C1 segment of cervical spinal cord (tissue), 14 donors: ENCODE measurements at regions not wholly inside any gene's neighbourhood (a gene's known extent, or its start where the extent isn't known, plus 50 kb on each side); places are given as distances from the start of the nearest gene placed in this dataset.
A peak's percentile ranks its signal among the peaks of the same experiment; 100 is the strongest.
"Not testable (repeated sequence)": the region's sequence is repeated elsewhere in the genome, so short reads cannot be mapped to it uniquely, and the experiment has no call there.

Experiments used
- DNase-seq, 14 donors: peaks; one replicate each; lab custom pipeline; 2025; lab: John Stamatoyannopoulos, UW

GRCh38 chr6:166701424-166701823 lies 74.4 kb upstream of the RPS6KA2 start:
- DNase-seq, result not testable (repeated sequence)

- not testable (repeated sequence) for DNase-seq
Measured at GRCh38 chr6:166700871-166701270, 73.8 kb upstream of the RPS6KA2 start.

DNA sequence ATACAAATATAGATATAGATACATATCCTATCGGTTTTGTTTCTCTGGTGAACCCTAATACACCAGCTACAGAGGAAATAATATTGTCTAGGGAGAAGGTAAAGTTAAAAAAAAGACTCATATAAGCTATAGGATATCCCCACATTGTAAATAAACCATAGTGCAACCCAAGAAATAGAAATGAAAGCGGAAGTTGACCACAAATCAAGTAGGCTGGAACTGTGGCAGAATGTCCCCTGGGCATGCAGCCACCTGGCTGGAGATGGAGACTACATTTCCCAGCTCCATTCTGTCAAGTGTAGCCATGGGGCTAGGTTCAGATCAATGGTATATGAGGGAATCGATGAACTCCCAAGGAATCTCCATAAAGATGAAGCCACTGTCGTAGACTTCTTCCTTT lies 70.1 kb upstream of the RPS6KA2 start:
- DNase-seq, result no peak

DNA sequence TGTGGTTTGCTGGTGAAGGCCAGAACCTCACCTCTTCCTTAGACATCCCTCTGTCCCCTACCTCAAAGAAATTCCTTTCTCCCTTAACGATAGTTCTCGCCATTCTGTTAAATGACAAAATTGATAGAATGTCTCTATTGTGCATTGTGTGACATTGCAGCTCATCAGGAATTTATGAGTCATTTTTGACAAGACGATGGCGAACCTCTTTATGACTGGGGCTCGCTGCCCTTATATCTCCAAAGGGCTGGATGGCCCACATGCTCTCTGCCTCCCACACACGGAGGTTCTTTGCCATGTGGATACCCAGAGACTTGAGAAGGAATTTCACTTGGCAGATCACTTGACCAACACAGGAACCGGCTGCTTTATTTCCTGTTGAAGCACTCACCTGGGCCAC lies 66.8 kb upstream of the RPS6KA2 start:
- no peak for DNase-seq

- DNase-seq, result no peak
Measured at GRCh38 chr6:166692723-166693302, 65.8 kb upstream of the RPS6KA2 start.

GRCh38 chr6:166691746-166692145 lies 64.7 kb upstream of the RPS6KA2 start:
- DNase-seq, result no peak

DNA sequence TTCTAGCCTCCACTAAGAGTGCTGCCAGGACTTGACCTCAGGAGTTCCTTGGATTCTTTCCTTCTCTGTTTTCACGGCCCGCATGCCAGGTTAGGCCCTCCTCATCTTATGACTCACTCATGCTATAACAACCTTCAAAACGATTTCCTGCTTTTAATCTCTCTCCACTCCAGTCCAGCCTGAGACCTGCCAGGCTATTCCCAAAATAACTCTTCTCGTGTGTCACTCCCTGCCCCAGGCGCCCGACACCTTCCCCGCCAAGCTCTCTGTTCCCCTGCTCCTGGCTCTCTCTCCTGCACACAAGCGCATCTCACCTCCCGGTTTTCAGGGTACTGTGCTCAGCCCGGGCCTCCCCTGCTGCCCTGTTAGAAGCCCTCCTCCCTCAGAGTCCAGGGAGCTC lies 64.1 kb upstream of the RPS6KA2 start:
- DNase-seq, result peak in 1 of 14 donors; percentile 52

DNA sequence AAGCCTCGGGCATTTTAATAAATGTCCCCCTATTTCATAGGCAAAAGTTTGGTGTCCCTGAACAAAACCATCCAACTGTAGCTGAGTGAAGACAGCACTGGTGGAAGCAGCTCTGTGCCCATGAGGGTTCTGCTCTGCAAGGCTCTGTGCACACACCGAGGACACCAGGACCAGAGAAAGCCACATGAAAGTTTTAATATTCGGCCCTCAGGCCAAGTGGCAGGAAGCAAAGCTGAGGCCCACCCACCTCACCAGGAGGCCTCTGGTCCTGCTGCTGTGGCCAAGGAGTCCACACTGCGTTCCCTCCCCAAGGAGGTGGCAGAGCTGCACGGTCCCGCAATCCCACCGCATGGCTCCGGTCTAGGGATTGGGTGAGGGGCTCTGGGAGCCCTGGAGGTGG lies 62.6 kb upstream of the RPS6KA2 start:
- DNase-seq, result no peak

DNA sequence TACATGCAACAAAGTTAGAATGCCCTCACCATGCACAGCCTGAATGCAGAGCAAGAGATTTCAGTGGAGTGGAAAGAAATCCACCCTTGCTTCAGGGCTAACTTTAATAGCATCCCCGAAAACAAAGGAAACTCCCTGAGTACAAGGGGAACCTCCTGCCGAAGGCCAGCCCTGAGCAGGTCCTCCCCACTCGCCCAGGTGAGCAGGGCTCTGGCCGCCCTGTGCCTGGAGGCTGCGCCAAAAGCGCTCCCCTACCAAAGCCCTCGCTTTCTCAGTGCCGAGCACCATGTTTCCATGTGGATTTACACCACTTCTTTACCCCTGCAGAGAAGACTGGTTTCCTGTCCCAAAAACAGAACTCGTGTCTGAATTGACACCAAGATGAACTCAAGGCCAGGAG lies 61.9 kb upstream of the RPS6KA2 start:
- no peak for DNase-seq

DNA sequence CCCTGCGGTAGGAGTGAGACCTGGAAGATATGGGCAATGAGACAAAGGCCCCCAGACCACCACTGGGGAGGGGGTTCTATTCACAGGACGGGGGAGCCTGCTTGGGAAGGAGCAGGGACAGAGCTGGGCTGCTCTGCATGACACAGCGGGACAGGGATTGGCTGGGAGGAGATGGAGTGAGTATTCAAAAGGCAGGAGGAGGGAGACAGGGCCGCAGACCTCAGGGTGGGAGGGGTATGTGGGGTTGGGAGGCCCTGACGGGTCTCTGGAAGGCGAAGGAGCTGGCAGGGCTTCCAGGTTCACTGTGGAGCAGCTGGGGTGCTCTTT lies 60.8 kb upstream of the RPS6KA2 start:
- no peak for DNase-seq

DNA sequence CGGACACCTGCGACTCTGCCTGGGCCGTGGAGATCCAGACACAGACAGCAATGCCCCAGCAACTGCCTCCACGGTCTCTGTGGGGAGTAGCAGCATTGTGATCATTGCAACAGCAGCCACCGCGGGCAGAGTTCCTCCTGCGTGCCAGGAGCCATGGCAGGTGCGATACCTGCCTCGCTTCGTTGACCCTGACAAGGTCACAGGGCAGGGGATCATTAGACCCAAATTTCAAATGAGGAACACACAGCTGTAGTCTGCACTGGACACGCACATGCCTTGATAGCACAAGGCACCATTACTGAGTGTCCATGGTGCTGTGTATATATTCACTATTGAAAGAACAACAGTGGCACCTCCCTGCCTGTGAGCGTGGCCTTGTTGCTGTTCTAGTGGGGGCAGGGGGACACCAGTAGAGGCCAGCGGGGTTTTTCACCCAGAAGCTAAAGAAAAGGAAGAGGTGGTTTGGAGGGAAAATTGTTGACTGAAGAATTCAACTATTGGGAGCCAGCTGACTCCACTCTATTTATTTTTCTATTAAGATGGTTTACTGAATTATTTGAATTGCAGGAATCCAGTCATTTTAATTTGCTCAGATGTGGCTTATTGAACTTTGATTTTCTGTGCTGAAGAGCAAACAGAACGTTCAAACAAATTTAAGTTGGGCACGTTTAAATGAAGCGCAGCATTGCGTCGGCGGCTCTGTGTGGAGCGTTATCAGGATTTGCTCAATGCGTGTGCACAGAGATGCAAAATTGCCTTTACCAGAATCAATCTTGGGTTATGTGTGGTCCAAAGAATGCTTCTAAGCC lies 60.2 kb upstream of the RPS6KA2 start:
- DNase-seq, result no peak

- no peak for DNase-seq
Measured at GRCh38 chr6:166686317-166686716, 59.3 kb upstream of the RPS6KA2 start.

DNA sequence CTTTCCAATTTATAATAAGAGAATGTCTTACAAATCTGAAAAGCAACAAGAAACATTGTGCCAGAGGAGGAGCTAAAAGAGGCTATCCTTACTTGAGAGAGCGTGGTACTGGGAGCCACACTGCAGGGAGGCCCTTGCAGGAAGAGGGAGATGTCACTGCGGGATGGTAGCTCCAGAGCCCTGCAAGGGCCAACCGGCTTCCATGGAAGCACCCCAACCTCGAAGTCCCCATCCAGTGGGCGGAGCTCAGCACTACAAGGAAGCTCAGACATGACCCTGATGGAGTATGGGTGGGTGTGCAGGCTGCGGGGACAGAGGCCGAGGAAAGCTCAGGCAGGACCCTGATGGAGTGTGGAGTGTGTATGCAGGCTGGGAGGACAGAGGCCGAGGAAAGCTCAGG lies 57.8 kb upstream of the RPS6KA2 start:
- no peak for DNase-seq

- no peak for DNase-seq
Measured at GRCh38 chr6:166684170-166684569, 57.1 kb upstream of the RPS6KA2 start.

- DNase-seq, result no peak
Measured at GRCh38 chr6:166683477-166683876, 56.4 kb upstream of the RPS6KA2 start.

- no peak for DNase-seq
Measured at GRCh38 chr6:166679566-166679965, 52.5 kb upstream of the RPS6KA2 start.

DNA sequence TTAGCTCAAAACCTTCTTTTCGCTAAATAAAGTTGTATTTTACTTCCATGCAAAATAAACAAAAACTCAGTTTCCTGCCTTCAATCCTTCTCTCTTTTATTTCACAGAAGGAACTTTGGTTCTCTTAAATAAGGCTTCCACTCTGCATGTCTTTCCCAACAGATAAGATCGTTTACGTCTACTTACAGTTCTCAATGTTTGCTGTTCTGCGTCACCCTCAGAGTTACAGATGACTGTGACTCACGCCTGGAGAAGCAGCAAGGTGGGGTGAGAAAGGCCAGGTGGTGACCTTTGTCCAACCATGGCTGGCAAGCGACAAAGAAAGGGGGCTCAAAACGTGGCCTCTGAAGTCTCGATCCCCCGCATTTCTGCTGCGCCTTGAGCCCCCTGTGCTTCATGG lies 51.4 kb upstream of the RPS6KA2 start:
- DNase-seq, result no peak

DNA sequence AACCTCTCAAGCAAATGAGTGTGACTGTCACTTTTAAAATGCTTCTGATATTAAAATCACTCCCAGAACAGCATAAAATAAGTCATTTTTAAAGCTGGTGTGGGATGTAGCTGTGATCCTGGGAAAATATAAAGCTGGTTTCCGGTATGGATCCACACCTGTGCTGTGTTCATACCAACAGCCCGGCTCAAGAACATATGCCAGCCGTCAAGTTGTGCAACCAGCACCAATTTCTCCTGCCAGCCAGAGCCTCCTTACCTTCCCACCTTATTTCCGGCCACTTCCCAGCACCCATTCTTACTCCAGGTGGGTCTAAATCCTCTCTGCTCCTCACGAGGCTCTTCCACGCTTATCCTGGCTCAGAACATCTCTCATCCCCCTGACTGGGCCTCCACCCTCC lies 50.9 kb upstream of the RPS6KA2 start:
- DNase-seq, result no peak
